ENCODE measurements at regions not wholly inside any gene's neighbourhood (a gene's known extent, or its start where the extent isn't known, plus 50 kb on each side); places are given as distances from the start of the nearest gene placed in this dataset.

- TF ChIP-seq CTCF (IDR thresholded peaks at IDR 0.05; ENCODE audit: low read depth, low read length) = no peak
- H3K4me3 ChIP-seq (ENCODE audit: low read depth, low read length) = no peak overlapping the region
Measured at GRCh38 chr1:30318864-30319718, 404.3 kb downstream of the MATN1 start.

- no peak overlapping the region for H3K4me3 ChIP-seq (ENCODE audit: low read depth, low read length)
- no peak for TF ChIP-seq CTCF (IDR thresholded peaks at IDR 0.05; ENCODE audit: low read depth, low read length)
Measured at GRCh38 chr1:30318413-30318812, 405.0 kb downstream of the MATN1 start.

GRCh38 chr1:30317921-30318320 lies 405.5 kb downstream of the MATN1 start:
- no peak for TF ChIP-seq CTCF (IDR thresholded peaks at IDR 0.05; ENCODE audit: low read depth, low read length)

GRCh38 chr1:30316056-30316455 lies 407.3 kb downstream of the MATN1 start:
- TF ChIP-seq CTCF (IDR thresholded peaks at IDR 0.05; ENCODE audit: low read depth, low read length) = no peak
- no peak overlapping the region for H3K4me3 ChIP-seq (ENCODE audit: low read depth, low read length)

More at GRCh38 chr1:30317921-30318320, 405.5 kb downstream of the MATN1 start:
- H3K4me3 ChIP-seq (ENCODE audit: low read depth, low read length) = no peak overlapping the region

- H3K4me3 ChIP-seq (ENCODE audit: low read depth, low read length) = no peak overlapping the region
- no peak for TF ChIP-seq CTCF (IDR thresholded peaks at IDR 0.05; ENCODE audit: low read depth, low read length)
Measured at GRCh38 chr1:30315185-30315960, 408.0 kb downstream of the MATN1 start.

- TF ChIP-seq CTCF (IDR thresholded peaks at IDR 0.05; ENCODE audit: low read depth, low read length) = no peak
Measured at GRCh38 chr1:30314591-30314990, 408.8 kb downstream of the MATN1 start.

GRCh38 chr1:30313584-30313983 lies 409.8 kb downstream of the MATN1 start:
- no peak overlapping the region for H3K4me3 ChIP-seq (ENCODE audit: low read depth, low read length)
- TF ChIP-seq CTCF (IDR thresholded peaks at IDR 0.05; ENCODE audit: low read depth, low read length) = no peak

More at GRCh38 chr1:30314591-30314990, 408.8 kb downstream of the MATN1 start:
- H3K4me3 ChIP-seq (ENCODE audit: low read depth, low read length) = no peak overlapping the region

Data from WI38 (cell line).